ENCODE measurements at regions not wholly inside any gene's neighbourhood (a gene's known extent, or its start where the extent isn't known, plus 50 kb on each side); places are given as distances from the start of the nearest gene placed in this dataset.

GRCh38 chr15:81520480-81520879 lies 146.5 kb upstream of the TMC3 start:
- TF ChIP-seq CTCF (IDR thresholded peaks at IDR 0.05) (no peak), POLR2A (IDR thresholded peaks at IDR 0.05) (no peak)
- intact Hi-C loops (cut with DNase I) = no loop called here
- no peaks in the 10 kb centered on the region for H3K4me1 ChIP-seq

DNA sequence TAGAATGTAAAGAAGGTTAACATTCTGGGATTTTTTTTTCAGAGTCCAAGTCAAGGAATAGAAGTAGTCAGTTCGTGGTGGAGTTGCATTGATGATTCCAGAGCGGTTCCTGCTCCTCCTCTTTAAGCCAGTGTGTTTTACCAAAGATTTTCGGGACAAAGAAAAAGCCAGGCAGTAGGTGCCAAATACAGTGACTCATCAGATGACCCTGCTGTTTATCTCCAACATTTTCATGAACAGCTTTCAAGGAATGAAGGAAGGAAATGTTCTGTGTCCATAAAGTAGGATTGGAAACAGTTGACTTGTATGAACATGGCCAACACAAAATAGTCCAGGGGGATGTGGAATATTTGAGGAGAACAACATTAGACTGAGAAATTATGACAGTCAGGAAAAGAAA lies 142.4 kb upstream of the TMC3 start:
- intact Hi-C loops (cut with DNase I) = no loop called here
- WGBS, 2 donors = 9 to 31% methylated on average over 3 of the region's 3 CpGs

More at GRCh38 chr15:81520480-81520879, 146.5 kb upstream of the TMC3 start:
- Histone ChIP-seq H3K27ac (no peak overlapping the region), H3K4me3 (no peak overlapping the region), H3K9me3 (no peaks in the 10 kb centered on the region), H3K36me3 (no peaks in the 10 kb centered on the region), H3K27me3 (peaks cover 0 to 7% (median 0%) of the 10 kb centered on the region in 4 donors)
- WGBS, 2 donors = 71 to 78% methylated on average over 2 of the region's 2 CpGs
- no peak for DNase-seq

GRCh38 chr15:81516012-81516411 lies 142.0 kb upstream of the TMC3 start:
- Histone ChIP-seq H3K27ac (no peak overlapping the region), H3K4me1 (no peaks in the 10 kb centered on the region), H3K36me3 (no peaks in the 10 kb centered on the region), H3K4me3 (no peak overlapping the region), H3K9me3 (no peaks in the 10 kb centered on the region), H3K27me3 (peaks cover 0 to 7% (median 0%) of the 10 kb centered on the region in 4 donors)
- DNase-seq = no peak
- no peak for TF ChIP-seq POLR2A (IDR thresholded peaks at IDR 0.05)
- TF ChIP-seq CTCF (IDR thresholded peaks at IDR 0.05) = no peak
- intact Hi-C loops (cut with DNase I) = no loop called here

More for the DNA sequence above, 142.4 kb upstream of the TMC3 start:
- Histone ChIP-seq H3K27ac (no peak overlapping the region), H3K9me3 (no peaks in the 10 kb centered on the region), H3K27me3 (peaks cover 0 to 7% (median 0%) of the 10 kb centered on the region in 4 donors), H3K36me3 (no peaks in the 10 kb centered on the region), H3K4me3 (no peak overlapping the region), H3K4me1 (no peaks in the 10 kb centered on the region)
- no peak for TF ChIP-seq CTCF (IDR thresholded peaks at IDR 0.05)
- TF ChIP-seq POLR2A (IDR thresholded peaks at IDR 0.05) = no peak
- DNase-seq = no peak

GRCh38 chr15:81514725-81515124 lies 140.7 kb upstream of the TMC3 start:
- Histone ChIP-seq H3K36me3 (no peaks in the 10 kb centered on the region), H3K9me3 (no peaks in the 10 kb centered on the region), H3K27ac (no peak overlapping the region), H3K4me3 (no peak overlapping the region), H3K27me3 (peaks cover 0 to 7% (median 0%) of the 10 kb centered on the region in 4 donors), H3K4me1 (no peaks in the 10 kb centered on the region)
- WGBS, 2 donors = 88 to 94% methylated on average over 1 of the region's 1 CpG
- intact Hi-C loops (cut with DNase I) = no loop called here
- no peak for TF ChIP-seq CTCF (IDR thresholded peaks at IDR 0.05)
- no peak for TF ChIP-seq POLR2A (IDR thresholded peaks at IDR 0.05)
- no peak for DNase-seq

- DNase-seq = no peak
- Histone ChIP-seq H3K36me3 (no peaks in the 10 kb centered on the region), H3K27me3 (no peaks in the 10 kb centered on the region), H3K27ac (no peak overlapping the region), H3K4me3 (no peak overlapping the region), H3K4me1 (no peaks in the 10 kb centered on the region), H3K9me3 (no peaks in the 10 kb centered on the region)
- WGBS, 2 donors = 21 to 22% methylated on average over 3 of the region's 3 CpGs
- TF ChIP-seq POLR2A (IDR thresholded peaks at IDR 0.05) (no peak), CTCF (IDR thresholded peaks at IDR 0.05) (no peak)
- intact Hi-C loops (cut with DNase I) = no loop called here
These were observed 137.1 kb upstream of the TMC3 start for GRCh38 chr15:81511138-81511537.

Data from esophagus squamous epithelium (tissue), 5 donors.